ENCODE measurements at regions not wholly inside any gene's neighbourhood (a gene's known extent, or its start where the extent isn't known, plus 50 kb on each side); places are given as distances from the start of the nearest gene placed in this dataset.

DNA sequence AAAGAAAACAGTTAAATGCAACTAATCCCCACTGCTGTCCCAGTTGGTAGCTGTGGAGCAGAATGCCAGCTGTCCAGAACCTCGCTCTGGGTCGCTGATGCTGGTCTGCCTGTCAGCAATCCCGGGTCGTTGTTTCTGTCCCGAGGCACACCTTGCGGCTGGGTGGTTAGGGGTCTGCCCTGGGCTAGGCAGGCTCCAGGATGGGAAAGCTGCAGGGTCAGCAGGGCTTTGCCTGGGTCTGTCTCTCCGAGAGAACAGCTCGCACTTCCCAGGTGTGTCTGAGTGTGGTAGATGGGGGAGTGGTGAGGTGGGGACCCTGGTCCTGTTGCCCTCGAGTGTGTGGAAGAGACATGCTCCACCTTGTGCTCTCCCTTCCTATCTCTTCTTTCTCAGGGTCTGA lies 261.2 kb downstream of the CLIC5 start:
- H3K27ac ChIP-seq = no peak overlapping the region
- 77 to 83% (median 82%) methylated on average over 9 of the region's 9 CpGs for WGBS, 3 donors
- TF ChIP-seq EP300 (IDR thresholded peaks at IDR 0.05) = no peak
- TF ChIP-seq POLR2A (IDR thresholded peaks at IDR 0.05) = no peak
- TF ChIP-seq, protein P1, sequence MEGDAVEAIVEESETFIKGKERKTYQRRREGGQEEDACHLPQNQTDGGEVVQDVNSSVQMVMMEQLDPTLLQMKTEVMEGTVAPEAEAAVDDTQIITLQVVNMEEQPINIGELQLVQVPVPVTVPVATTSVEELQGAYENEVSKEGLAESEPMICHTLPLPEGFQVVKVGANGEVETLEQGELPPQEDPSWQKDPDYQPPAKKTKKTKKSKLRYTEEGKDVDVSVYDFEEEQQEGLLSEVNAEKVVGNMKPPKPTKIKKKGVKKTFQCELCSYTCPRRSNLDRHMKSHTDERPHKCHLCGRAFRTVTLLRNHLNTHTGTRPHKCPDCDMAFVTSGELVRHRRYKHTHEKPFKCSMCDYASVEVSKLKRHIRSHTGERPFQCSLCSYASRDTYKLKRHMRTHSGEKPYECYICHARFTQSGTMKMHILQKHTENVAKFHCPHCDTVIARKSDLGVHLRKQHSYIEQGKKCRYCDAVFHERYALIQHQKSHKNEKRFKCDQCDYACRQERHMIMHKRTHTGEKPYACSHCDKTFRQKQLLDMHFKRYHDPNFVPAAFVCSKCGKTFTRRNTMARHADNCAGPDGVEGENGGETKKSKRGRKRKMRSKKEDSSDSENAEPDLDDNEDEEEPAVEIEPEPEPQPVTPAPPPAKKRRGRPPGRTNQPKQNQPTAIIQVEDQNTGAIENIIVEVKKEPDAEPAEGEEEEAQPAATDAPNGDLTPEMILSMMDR (IDR thresholded peaks at IDR 0.05) = no peak
- no peaks in the 10 kb centered on the region for H3K4me1 ChIP-seq (ENCODE audit: insufficient read depth)
- DNase-seq = no peak
- H3K4me3 ChIP-seq = no peak overlapping the region
- H3K27me3 ChIP-seq = no peaks in the 10 kb centered on the region
- H3K9me3 ChIP-seq = no peaks in the 10 kb centered on the region
- no peaks in the 10 kb centered on the region for H3K36me3 ChIP-seq
- intact Hi-C loops (cut with DNase I) = no loop called here

GRCh38 chr6:45746046-45746445 lies 269.6 kb downstream of the CLIC5 start:
- TF ChIP-seq POLR2A (IDR thresholded peaks at IDR 0.05) = no peak
- TF ChIP-seq, protein P1 (IDR thresholded peaks at IDR 0.05) = no peak
- no peak for TF ChIP-seq EP300 (IDR thresholded peaks at IDR 0.05)
- intact Hi-C loops (cut with DNase I) = loop anchor here in 1 of 4 donors (10.0 kb wide), 1 partner anchor 179 kb away; no protein-coding TSS in a partner anchor
- DNase-seq = no peak
- no peaks in the 10 kb centered on the region for H3K36me3 ChIP-seq
- WGBS, 3 donors = 77 to 87% (median 83%) methylated on average over 5 of the region's 5 CpGs
- peaks cover 0 to 5% of the 10 kb centered on the region in 2 donors for H3K9me3 ChIP-seq
- no peaks in the 10 kb centered on the region for H3K27me3 ChIP-seq
- no peak overlapping the region for H3K27ac ChIP-seq
- no peak overlapping the region for H3K4me3 ChIP-seq
- H3K4me1 ChIP-seq (ENCODE audit: insufficient read depth) = peaks cover 5% of the 10 kb centered on the region

- Histone ChIP-seq H3K27ac (no peak overlapping the region), H3K27me3 (no peaks in the 10 kb centered on the region), H3K9me3 (peaks cover 0 to 5% of the 10 kb centered on the region in 2 donors), H3K36me3 (no peaks in the 10 kb centered on the region), H3K4me3 (no peak overlapping the region), H3K4me1 (ENCODE audit: insufficient read depth) (peaks cover 5% of the 10 kb centered on the region)
- WGBS, 3 donors = 89 to 91% (median 89%) methylated on average over 7 of the region's 7 CpGs
- intact Hi-C loops (cut with DNase I) = loop anchor here in 1 of 4 donors (10.0 kb wide), 1 partner anchor 182 kb away; no protein-coding TSS in a partner anchor
- no peak for DNase-seq
- no peak for TF ChIP-seq EP300 (IDR thresholded peaks at IDR 0.05)
- no peak for TF ChIP-seq POLR2A (IDR thresholded peaks at IDR 0.05)
- TF ChIP-seq, protein P1 (IDR thresholded peaks at IDR 0.05) = no peak
These were observed 272.5 kb downstream of the CLIC5 start for GRCh38 chr6:45743028-45743615.

DNA sequence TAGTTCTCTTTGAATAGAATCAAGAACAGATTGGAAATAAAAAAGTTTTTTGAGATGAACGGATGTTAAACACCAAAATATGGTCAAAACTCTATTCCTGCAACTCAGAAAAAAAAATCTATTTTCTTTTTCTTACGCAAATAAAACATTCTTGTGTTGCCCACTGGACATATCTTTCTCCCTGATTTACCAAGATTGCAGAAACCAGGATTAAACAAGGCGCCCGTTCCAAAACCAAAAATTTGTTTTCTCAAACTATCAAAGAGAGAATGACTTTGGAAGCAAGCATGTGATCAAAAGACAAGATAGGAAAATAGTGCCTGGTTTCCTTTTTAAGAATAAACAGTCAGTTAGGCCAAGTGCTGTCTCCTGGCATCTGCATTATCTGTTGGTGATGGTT lies 273.1 kb downstream of the CLIC5 start:
- no peak for DNase-seq
- H3K4me1 ChIP-seq (ENCODE audit: insufficient read depth) = peaks cover 5% of the 10 kb centered on the region
- H3K27me3 ChIP-seq = no peaks in the 10 kb centered on the region
- intact Hi-C loops (cut with DNase I) = loop anchor here in 1 of 4 donors (10.0 kb wide), 1 partner anchor 182 kb away; no protein-coding TSS in a partner anchor
- H3K27ac ChIP-seq = no peak overlapping the region
- H3K4me3 ChIP-seq = no peak overlapping the region
- no peaks in the 10 kb centered on the region for H3K9me3 ChIP-seq
- H3K36me3 ChIP-seq = no peaks in the 10 kb centered on the region
- WGBS, 3 donors = 39 to 50% (median 43%) methylated on average over 4 of the region's 4 CpGs
- no peak for TF ChIP-seq POLR2A (IDR thresholded peaks at IDR 0.05)
- TF ChIP-seq, protein P1 (IDR thresholded peaks at IDR 0.05) = no peak
- TF ChIP-seq EP300 (IDR thresholded peaks at IDR 0.05) = no peak

Data from ovary (tissue), 7 donors.